ENCODE measurements at regions not wholly inside any gene's neighbourhood (a gene's known extent, or its start where the extent isn't known, plus 50 kb on each side); places are given as distances from the start of the nearest gene placed in this dataset.
A peak's percentile ranks its signal among the peaks of the same experiment; 100 is the strongest.

GRCh38 chr22:22744412-22745224 lies 100.2 kb downstream of the GGTLC2 start:
- peaks cover 36% of the 10 kb centered on the region for H3K4me1 ChIP-seq (ENCODE audit: insufficient read depth, low read length, severe bottlenecking)
- no peak overlapping the region for H3K4me3 ChIP-seq (ENCODE audit: low read depth, low read length, poor library complexity, severe bottlenecking)
- H3K9me2 ChIP-seq (ENCODE audit: low read depth, low read length): no peaks in the 10 kb centered on the region
- no peak overlapping the region for H3K9ac ChIP-seq (ENCODE audit: low read length)
- no peaks in the 10 kb centered on the region for H4K20me1 ChIP-seq (ENCODE audit: insufficient read depth, low read length)
- no peaks in the 10 kb centered on the region for H3F3A ChIP-seq (ENCODE audit: insufficient read depth, low read length)
- no peak overlapping the region for H3K27ac ChIP-seq (ENCODE audit: low read depth, low read length, poor library complexity, severe bottlenecking)
- H3K4me2 ChIP-seq (ENCODE audit: low read length): no peak overlapping the region
- no peaks in the 10 kb centered on the region for H3K79me2 ChIP-seq (ENCODE audit: insufficient read depth, low read length)
- H2AFZ ChIP-seq (ENCODE audit: low read length): no peak overlapping the region
- no peaks in the 10 kb centered on the region for H3K27me3 ChIP-seq (ENCODE audit: insufficient read depth, low read length)
- TF ChIP-seq CTCF (IDR thresholded peaks at IDR 0.05; ENCODE audit: low read length) (no peak), EZH2 (IDR thresholded peaks at IDR 0.05; ENCODE audit: borderline replicate concordance, low read length) (no peak)
- no peaks in the 10 kb centered on the region for H3K9me3 ChIP-seq (ENCODE audit: low read length)
- H3K36me3 ChIP-seq (ENCODE audit: insufficient read depth, low read length): no peaks in the 10 kb centered on the region

- H3K79me2 ChIP-seq (ENCODE audit: insufficient read depth, low read length): no peaks in the 10 kb centered on the region
- TF ChIP-seq EZH2 (IDR thresholded peaks at IDR 0.05; ENCODE audit: borderline replicate concordance, low read length) (no peak), CTCF (IDR thresholded peaks at IDR 0.05; ENCODE audit: low read length) (peak; percentile 72)
- no peak overlapping the region for H3K4me2 ChIP-seq (ENCODE audit: low read length)
- no peak overlapping the region for H2AFZ ChIP-seq (ENCODE audit: low read length)
- H3K9ac ChIP-seq (ENCODE audit: low read length): no peak overlapping the region
- no peak overlapping the region for H3K4me3 ChIP-seq (ENCODE audit: low read depth, low read length, poor library complexity, severe bottlenecking)
- no peaks in the 10 kb centered on the region for H4K20me1 ChIP-seq (ENCODE audit: insufficient read depth, low read length)
- H3K4me1 ChIP-seq (ENCODE audit: insufficient read depth, low read length, severe bottlenecking): peaks cover 36% of the 10 kb centered on the region
- no peaks in the 10 kb centered on the region for H3K9me2 ChIP-seq (ENCODE audit: low read depth, low read length)
- no peaks in the 10 kb centered on the region for H3F3A ChIP-seq (ENCODE audit: insufficient read depth, low read length)
- H3K27me3 ChIP-seq (ENCODE audit: insufficient read depth, low read length): no peaks in the 10 kb centered on the region
- no peaks in the 10 kb centered on the region for H3K36me3 ChIP-seq (ENCODE audit: insufficient read depth, low read length)
- no peaks in the 10 kb centered on the region for H3K9me3 ChIP-seq (ENCODE audit: low read length)
- H3K27ac ChIP-seq (ENCODE audit: low read depth, low read length, poor library complexity, severe bottlenecking): no peak overlapping the region
Observed at GRCh38 chr22:22745225-22746060, 101.0 kb downstream of the GGTLC2 start.

GRCh38 chr22:22746061-22746962 lies 101.9 kb downstream of the GGTLC2 start:
- no peak overlapping the region for H3K4me3 ChIP-seq (ENCODE audit: low read depth, low read length, poor library complexity, severe bottlenecking)
- H3K27ac ChIP-seq (ENCODE audit: low read depth, low read length, poor library complexity, severe bottlenecking): peak overlapping the region; percentile 65
- H3K4me2 ChIP-seq (ENCODE audit: low read length): peak overlapping the region; percentile 36; the same call in 1 of the 2 replicates
- H3K4me1 ChIP-seq (ENCODE audit: insufficient read depth, low read length, severe bottlenecking): peaks cover 36% of the 10 kb centered on the region
- no peaks in the 10 kb centered on the region for H3K9me3 ChIP-seq (ENCODE audit: low read length)
- H3K27me3 ChIP-seq (ENCODE audit: insufficient read depth, low read length): no peaks in the 10 kb centered on the region
- TF ChIP-seq EZH2 (IDR thresholded peaks at IDR 0.05; ENCODE audit: borderline replicate concordance, low read length): no peak
- TF ChIP-seq CTCF (IDR thresholded peaks at IDR 0.05; ENCODE audit: low read length): no peak
- H3K79me2 ChIP-seq (ENCODE audit: insufficient read depth, low read length): no peaks in the 10 kb centered on the region
- no peak overlapping the region for H3K9ac ChIP-seq (ENCODE audit: low read length)
- no peak overlapping the region for H2AFZ ChIP-seq (ENCODE audit: low read length)
- H4K20me1 ChIP-seq (ENCODE audit: insufficient read depth, low read length): no peaks in the 10 kb centered on the region
- no peaks in the 10 kb centered on the region for H3K9me2 ChIP-seq (ENCODE audit: low read depth, low read length)
- no peaks in the 10 kb centered on the region for H3K36me3 ChIP-seq (ENCODE audit: insufficient read depth, low read length)
- H3F3A ChIP-seq (ENCODE audit: insufficient read depth, low read length): no peaks in the 10 kb centered on the region

Measured in OCI-LY1 (cell line).